HG02884 (cell line): ENCODE measurements at regions not wholly inside any gene's neighbourhood (a gene's known extent, or its start where the extent isn't known, plus 50 kb on each side); places are given as distances from the start of the nearest gene placed in this dataset.

Experiments used
- ATAC-seq: cut with Tn5 transposase; IDR thresholded peaks from one replicate; pipeline ENCODE4 v1.9.1; 2021; ENCODE audit warnings: mild to moderate bottlenecking, moderate library complexity; ENCODE audit not compliant: unreplicated experiment

- ATAC-seq, result peak; percentile 66
Observed at GRCh38 chr2:65710779-65711295, 278.4 kb upstream of the SPRED2 start.

- no peak for ATAC-seq
Observed at GRCh38 chr2:65710356-65710755, 278.0 kb upstream of the SPRED2 start.

- ATAC-seq, result no peak
Observed at GRCh38 chr2:65708086-65708485, 275.7 kb upstream of the SPRED2 start.

- ATAC-seq, result no peak
Observed at GRCh38 chr2:65706411-65706810, 274.0 kb upstream of the SPRED2 start.

- ATAC-seq, result no peak
Observed at GRCh38 chr2:65701191-65701590, 268.8 kb upstream of the SPRED2 start.

- ATAC-seq, result no peak
Observed at GRCh38 chr2:65700720-65701119, 268.3 kb upstream of the SPRED2 start.

GRCh38 chr2:65700004-65700651 lies 267.7 kb upstream of the SPRED2 start:
- ATAC-seq, result no peak

- no peak for ATAC-seq
Observed at GRCh38 chr2:65691816-65692215, 259.4 kb upstream of the SPRED2 start.

GRCh38 chr2:65688141-65688886 lies 255.9 kb upstream of the SPRED2 start:
- ATAC-seq, result no peak

- no peak for ATAC-seq
Observed at GRCh38 chr2:65687614-65688013, 255.2 kb upstream of the SPRED2 start.

- ATAC-seq, result no peak
Observed at GRCh38 chr2:65686928-65687521, 254.6 kb upstream of the SPRED2 start.

GRCh38 chr2:65681503-65681902 lies 249.1 kb upstream of the SPRED2 start:
- ATAC-seq, result no peak

GRCh38 chr2:65678779-65679391 lies 246.5 kb upstream of the SPRED2 start:
- no peak for ATAC-seq

GRCh38 chr2:65675350-65675749 lies 243.0 kb upstream of the SPRED2 start:
- no peak for ATAC-seq

- no peak for ATAC-seq
Observed at GRCh38 chr2:65671670-65672242, 239.4 kb upstream of the SPRED2 start.

GRCh38 chr2:65669574-65669973 lies 237.2 kb upstream of the SPRED2 start:
- no peak for ATAC-seq

GRCh38 chr2:65668744-65669143 lies 236.3 kb upstream of the SPRED2 start:
- ATAC-seq, result no peak

GRCh38 chr2:65666156-65666725 lies 233.8 kb upstream of the SPRED2 start:
- peak; percentile 100 for ATAC-seq

GRCh38 chr2:65664931-65665330 lies 232.5 kb upstream of the SPRED2 start:
- ATAC-seq, result no peak

GRCh38 chr2:65663831-65664407 lies 231.5 kb upstream of the SPRED2 start:
- no peak for ATAC-seq
